ENCODE measurements at regions not wholly inside any gene's neighbourhood (a gene's known extent, or its start where the extent isn't known, plus 50 kb on each side); places are given as distances from the start of the nearest gene placed in this dataset.

DNA sequence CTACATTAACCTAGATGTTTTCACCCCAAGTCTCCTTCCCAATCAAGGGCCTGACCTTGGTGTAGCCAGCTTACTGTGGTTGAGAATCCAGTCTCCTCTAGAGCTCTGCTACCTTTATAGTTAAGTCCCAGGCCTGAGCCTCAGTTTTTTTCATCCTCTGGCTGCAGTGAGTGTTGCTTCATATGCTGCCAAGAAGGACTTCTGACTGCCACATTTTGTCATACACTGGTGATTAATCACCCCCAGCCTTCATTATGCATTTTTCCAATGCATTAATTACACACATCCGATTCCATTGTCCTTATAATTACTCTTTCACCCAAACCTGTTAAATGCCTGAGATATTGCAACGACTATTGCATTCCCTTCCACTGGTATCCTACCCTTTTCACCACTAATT lies 66.3 kb upstream of the FGGY start:
- TF ChIP-seq CTCF (optimal IDR thresholded peaks at IDR 0.05 in 1 of 3, IDR thresholded peaks at IDR 0.05 in 1 of 3, conservative IDR thresholded peaks at IDR 0.05 in 1 of 3; ENCODE audit: extremely low read depth in 1 of 3, insufficient read depth in 2 of 3, low read length in 3 of 3) (no peak), EZH2 (IDR thresholded peaks at IDR 0.05; ENCODE audit: low read length) (no peak)
